Erythroblast (primary cell): ENCODE measurements at regions not wholly inside any gene's neighbourhood (a gene's known extent, or its start where the extent isn't known, plus 50 kb on each side); places are given as distances from the start of the nearest gene placed in this dataset.

Experiments used
- GATA1 ChIP-seq: IDR thresholded peaks from 2 replicates; pipeline ENCODE4 v1.6.1; 2011; ENCODE audit warnings: low read depth, mild to moderate bottlenecking, control low read depth, low read length, moderate library complexity
- POLR2A ChIP-seq: IDR thresholded peaks from 2 replicates; pipeline ENCODE4 v1.6.1; 2011; ENCODE audit warnings: mild to moderate bottlenecking, low read length

DNA sequence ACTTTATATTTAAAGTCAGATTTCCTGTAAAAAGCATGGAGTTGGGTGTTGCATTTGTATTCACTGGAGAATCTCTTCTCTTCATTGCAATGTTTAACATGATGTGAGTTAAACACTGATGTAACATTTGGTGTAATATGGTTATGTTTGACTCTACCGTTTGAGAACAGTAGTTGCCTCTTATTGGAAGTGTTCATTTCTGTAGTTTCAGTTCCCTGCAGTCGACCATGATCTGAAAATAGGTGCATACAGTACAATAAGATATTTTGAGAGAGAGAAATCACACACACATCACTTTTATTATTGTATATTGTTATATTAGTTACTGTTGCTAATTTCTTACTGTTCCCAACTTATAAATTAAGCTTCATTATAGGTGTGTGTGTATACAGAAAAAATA lies 105.2 kb upstream of the SPACA7 start:
- no peak for TF ChIP-seq POLR2A
- TF ChIP-seq GATA1, result no peak
